GM12878 (cell line): ENCODE measurements at regions not wholly inside any gene's neighbourhood (a gene's known extent, or its start where the extent isn't known, plus 50 kb on each side); places are given as distances from the start of the nearest gene placed in this dataset.

ENCODE experiments used
- ATAC-seq: fragments of 200-7000 bp; cut with Tn5 transposase; 3 replicates; pipeline ENCODE4 v1.9.1; 2020; ENCODE audit warnings: mild to moderate bottlenecking, moderate library complexity
- BruUV-seq: library from RNA; stranded (reverse); fragments of 400-500 nt; replicated peaks from 2 replicates; lab custom pipeline; 2021; lab: Mats Ljungman, UMichigan
- CTCF ChIA-PET: fragments of 300-600 bp; sonication (Branson Sonifier 250); formaldehyde crosslinking; extraction: SDS; loops from one replicate; lab custom pipeline; 2021; ENCODE audit warnings: inconsistent platforms; lab: Yijun Ruan, JAX
- POLR2A ChIA-PET: fragments of 350-600 bp; formaldehyde crosslinking; extraction: SDS; loops from one replicate; lab custom pipeline; 2021; ENCODE audit warnings: inconsistent platforms; lab: Charles Lee
- RAD21 ChIA-PET: fragments of 300-600 bp; sonication (Branson Sonifier 250); formaldehyde crosslinking; loops from one replicate; lab custom pipeline; 2023; ENCODE audit warnings: antibody characterized with exemption; ENCODE audit not compliant: unreplicated experiment; lab: Charles Lee
- SMC1A ChIA-PET: fragments of 300-600 bp; sonication (Branson Sonifier 250); formaldehyde crosslinking; loops from one replicate; lab custom pipeline; 2023; ENCODE audit not compliant: unreplicated experiment, uncharacterized antibody; lab: Charles Lee
- DNase-seq: peaks from one replicate; pipeline ENCODE4 v3.0.0-alpha.2; 2011; ENCODE audit warnings: low read depth, low spot score
- FAIRE-seq: peaks from 3 replicates; lab custom pipeline; 2011; peaks lifted over from hg19 to GRCh38; lab: Jason Lieb, UNC
- H2AFZ ChIP-seq: 2 replicates; pipeline ENCODE4 v1.6.0; 2011; ENCODE audit warnings: low read depth, low read length, control low read depth; ENCODE audit not compliant: control insufficient read depth
- H3K27ac ChIP-seq: 2 replicates; pipeline ENCODE4 v1.5.1; 2011; ENCODE audit warnings: control low read depth; ENCODE audit not compliant: control insufficient read depth, insufficient read depth
- H3K27me3 ChIP-seq, 2 experiments: replicated peaks in 1 of 2; 2 replicates each; pipeline versions ENCODE4 v1.6.0 to v1.6.1; 2011; ENCODE audit warnings: low read length in 1 of 2; ENCODE audit not compliant: control insufficient read depth in 2 of 2, insufficient read depth in 2 of 2
- H3K36me3 ChIP-seq, 2 experiments: 2 replicates each; pipeline ENCODE4 v1.5.1; 2011; ENCODE audit warnings: low read length in 1 of 2; ENCODE audit not compliant: control insufficient read depth in 2 of 2, insufficient read depth in 2 of 2
- H3K4me1 ChIP-seq: 2 replicates; pipeline ENCODE4 v1.6.1; 2011; ENCODE audit warnings: mild to moderate bottlenecking, low read length, moderate library complexity, mixed read lengths; ENCODE audit not compliant: control insufficient read depth, insufficient read depth
- H3K4me2 ChIP-seq: 2 replicates; pipeline ENCODE4 v1.6.0; 2011; ENCODE audit warnings: control low read depth; ENCODE audit not compliant: control insufficient read depth, insufficient read depth
- H3K4me3 ChIP-seq: fragments of 200-600 bp; sonication (generic); 2 replicates; pipeline ENCODE4 v1.5.1; 2016
- H3K79me2 ChIP-seq: 2 replicates; pipeline ENCODE4 v1.6.0; 2011; ENCODE audit warnings: low read length; ENCODE audit not compliant: control insufficient read depth, insufficient read depth
- H3K9ac ChIP-seq: 2 replicates; pipeline ENCODE4 v1.8.0; 2011; ENCODE audit warnings: low read length, control low read depth, mixed read lengths; ENCODE audit not compliant: control insufficient read depth, insufficient read depth
- H3K9me3 ChIP-seq: replicated peaks from 3 replicates; pipeline ENCODE4 v1.5.1; 2011; ENCODE audit warnings: mild to moderate bottlenecking, low read length; ENCODE audit not compliant: control insufficient read depth, insufficient read depth
- H4K20me1 ChIP-seq: 2 replicates; pipeline ENCODE4 v1.6.0; 2011; ENCODE audit not compliant: control insufficient read depth, insufficient read depth
- ATF7 ChIP-seq: fragments of 450-650 bp; IDR thresholded peaks from 2 replicates; pipeline ENCODE4 v1.6.1; 2016; ENCODE audit warnings: low read depth, mild to moderate bottlenecking
- BACH1 ChIP-seq: fragments of 450-650 bp; IDR thresholded peaks from 2 replicates; pipeline ENCODE4 v1.6.1; 2017; ENCODE audit warnings: mild to moderate bottlenecking, borderline replicate concordance
- BHLHE40 ChIP-seq, 2 experiments: fragments of 450-650 bp in 1 of 2; IDR thresholded peaks; 2 replicates each; pipeline ENCODE4 v1.6.1; 2011 to 2017; ENCODE audit warnings: low read depth in 2 of 2, borderline replicate concordance in 1 of 2, improper control_type of control experiment in 1 of 2, low read length in 1 of 2, mild to moderate bottlenecking in 1 of 2
- CREB1 ChIP-seq: IDR thresholded peaks from 2 replicates; pipeline ENCODE4 v1.6.1; 2012; ENCODE audit warnings: low read depth, mild to moderate bottlenecking, inconsistent platforms
- MEF2A ChIP-seq: IDR thresholded peaks from 2 replicates; pipeline ENCODE4 v1.6.1; 2011; ENCODE audit warnings: low read depth, mild to moderate bottlenecking, low read length, moderate library complexity; ENCODE audit not compliant: insufficient read depth
- MTA2 ChIP-seq: fragments of 450-650 bp; IDR thresholded peaks from 2 replicates; pipeline ENCODE4 v1.6.1; 2016; ENCODE audit warnings: low read depth, mild to moderate bottlenecking, moderate library complexity
- MYC ChIP-seq: IDR thresholded peaks from 2 replicates; pipeline ENCODE4 v1.6.1; 2011; ENCODE audit warnings: mild to moderate bottlenecking, low read length, moderate library complexity, inconsistent platforms; ENCODE audit not compliant: insufficient read depth, insufficient replicate concordance, insufficient read length, severe bottlenecking
- NFYA ChIP-seq: IDR thresholded peaks from 2 replicates; pipeline ENCODE4 v1.6.1; 2011; ENCODE audit warnings: low read depth, mild to moderate bottlenecking, low read length, improper control_type of control experiment, borderline replicate concordance
- PAX5 ChIP-seq: IDR thresholded peaks from 2 replicates; pipeline ENCODE4 v1.6.1; 2011; ENCODE audit warnings: low read depth, low read length, borderline replicate concordance
- RUNX3 ChIP-seq: IDR thresholded peaks from 2 replicates; pipeline ENCODE4 v1.6.1; 2012; ENCODE audit warnings: low read length, inconsistent platforms
- SUPT20H ChIP-seq: IDR thresholded peaks from 2 replicates; pipeline ENCODE4 v1.6.1; 2011; ENCODE audit warnings: low read depth, mild to moderate bottlenecking, low read length, moderate library complexity, borderline replicate concordance; ENCODE audit not compliant: control insufficient read depth
- YBX1 ChIP-seq: fragments of 450-650 bp; IDR thresholded peaks from 2 replicates; pipeline ENCODE4 v1.6.1; 2016; ENCODE audit warnings: antibody characterized with exemption
- WGBS: methylation state at CpG from one replicate; pipeline ENCODE4 v1.1.6; 2016; ENCODE audit warnings: low lambda C conversion rate; ENCODE audit not compliant: insufficient replicate concordance, insufficient coverage; ENCODE audit errors: missing lambda C conversion rate; 5-methylcytosine and 5-hydroxymethylcytosine counted together
- in situ Hi-C: fragments of 300-500 bp; cut with MboI; formaldehyde crosslinking; loops from 9 replicates; pipeline ENCODE4 v1.14.3; 2018; ENCODE audit warnings: mixed read lengths
- intact Hi-C: fragments of 100-400 bp; cut with micrococcal nuclease; formaldehyde crosslinking; loops from one replicate; pipeline ENCODE4 v1.14.2; 2022; ENCODE audit not compliant: unreplicated experiment
- TF ChIP-seq, protein P1 (sequence below): IDR thresholded peaks from 2 replicates; pipeline ENCODE4 v1.6.1; 2011; ENCODE audit warnings: borderline replicate concordance, low read depth, mild to moderate bottlenecking, moderate library complexity, mixed read lengths, low read length; ENCODE audit not compliant: insufficient read depth; ENCODE audit errors: extremely low read length
- TF ChIP-seq, protein P2 (sequence below): fragments of 450-650 bp; IDR thresholded peaks from 2 replicates; pipeline ENCODE4 v1.6.1; 2017; ENCODE audit warnings: mild to moderate bottlenecking
- TF ChIP-seq, protein P3 (sequence below): fragments of 450-650 bp; formaldehyde crosslinking; IDR thresholded peaks from 2 replicates; pipeline ENCODE4 v1.5.0; 2022; ENCODE audit warnings: mild to moderate bottlenecking, missing genetic modification characterization
- TF ChIP-seq, protein P4 (sequence below): IDR thresholded peaks from 2 replicates; pipeline ENCODE4 v1.6.1; 2011; ENCODE audit warnings: borderline replicate concordance, low read depth, mild to moderate bottlenecking, moderate library complexity, low read length; ENCODE audit not compliant: insufficient read depth, poor library complexity, severe bottlenecking

DNA sequence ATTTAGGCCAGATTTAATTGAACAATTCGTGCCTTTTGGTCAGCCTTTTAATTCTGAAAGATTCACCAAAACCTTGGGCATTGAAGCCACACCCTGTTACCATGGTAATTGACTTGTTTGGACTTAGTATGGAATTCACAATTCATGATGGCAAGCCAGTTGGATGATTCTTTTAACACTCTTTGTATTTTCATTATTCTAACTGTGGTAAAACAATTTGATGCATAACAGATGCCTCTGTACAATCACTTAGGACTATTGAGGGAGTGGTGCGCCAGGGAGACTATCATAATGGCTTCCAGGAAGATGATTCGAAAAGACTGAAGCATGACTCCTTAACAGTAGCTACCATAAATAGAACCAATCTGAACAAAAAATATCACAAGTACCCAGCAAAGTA is 381.1 kb upstream of the ADAMTS16 start (continued):
- TF ChIP-seq RUNX3 (no peak), YBX1 (no peak)
- TF ChIP-seq, all 136 proteins: peak for 0

DNA sequence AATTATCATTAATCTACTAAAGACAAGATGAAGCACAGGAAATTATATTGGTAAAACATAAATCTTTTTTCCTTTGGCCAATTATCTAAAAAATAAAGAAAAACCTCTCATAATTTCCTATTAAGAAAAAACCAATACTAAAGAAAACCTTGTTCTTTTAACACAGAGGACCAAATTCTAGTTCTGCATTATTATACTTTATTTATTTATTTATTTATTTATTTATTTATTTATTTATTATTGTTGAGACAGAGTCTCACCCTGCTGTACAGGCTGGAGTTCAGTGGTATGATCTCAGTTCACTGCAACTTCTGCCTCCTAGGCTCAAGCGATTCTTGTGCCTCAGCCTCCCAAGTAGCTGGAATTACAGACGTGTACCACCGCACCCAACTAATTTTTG is 377.8 kb upstream of the ADAMTS16 start:
- Histone ChIP-seq H2AFZ (no peak overlapping the region), H3K4me1 (no peaks in the 10 kb centered on the region), H3K36me3 (no peaks in the 10 kb centered on the region), H3K4me3 (no peak overlapping the region), H3K9ac (no peak overlapping the region), H3K9me3 (no peaks in the 10 kb centered on the region), H3K4me2 (no peak overlapping the region), H3K79me2 (no peaks in the 10 kb centered on the region), H3K27me3 (no peaks in the 10 kb centered on the region), H4K20me1 (no peaks in the 10 kb centered on the region), H3K27ac (no peak overlapping the region)
- ChIA-PET SMC1A (no interaction called here), POLR2A (no interaction called here), CTCF (interaction anchor here (0.6 kb wide), 1 partner anchor 467 kb away, joined by 3 read pairs; no protein-coding TSS in a partner anchor), RAD21 (no interaction called here)
- DNase-seq, result no peak
- 27% methylated on average over 3 of the region's 3 CpGs for WGBS
- no peak for FAIRE-seq
- intact Hi-C loops, result no loop called here
- ATAC-seq, result no peak
- in situ Hi-C loops, result no loop called here
- no TSS peak for BruUV-seq
- TF ChIP-seq SUPT20H (no peak), PAX5 (no peak), CREB1 (no peak), NFYA (no peak), MEF2A (no peak), BACH1 (no peak), ATF7 (no peak), MYC (no peak), MTA2 (no peak), BHLHE40 (IDR thresholded peaks at IDR 0.05; ENCODE audit: borderline replicate concordance in 1 of 2, low read depth in 2 of 2, low read length in 1 of 2) (no peak)
- TF ChIP-seq, protein P1, sequence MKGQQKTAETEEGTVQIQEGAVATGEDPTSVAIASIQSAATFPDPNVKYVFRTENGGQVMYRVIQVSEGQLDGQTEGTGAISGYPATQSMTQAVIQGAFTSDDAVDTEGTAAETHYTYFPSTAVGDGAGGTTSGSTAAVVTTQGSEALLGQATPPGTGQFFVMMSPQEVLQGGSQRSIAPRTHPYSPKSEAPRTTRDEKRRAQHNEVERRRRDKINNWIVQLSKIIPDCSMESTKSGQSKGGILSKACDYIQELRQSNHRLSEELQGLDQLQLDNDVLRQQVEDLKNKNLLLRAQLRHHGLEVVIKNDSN, result no peak
- TF ChIP-seq, protein P2, sequence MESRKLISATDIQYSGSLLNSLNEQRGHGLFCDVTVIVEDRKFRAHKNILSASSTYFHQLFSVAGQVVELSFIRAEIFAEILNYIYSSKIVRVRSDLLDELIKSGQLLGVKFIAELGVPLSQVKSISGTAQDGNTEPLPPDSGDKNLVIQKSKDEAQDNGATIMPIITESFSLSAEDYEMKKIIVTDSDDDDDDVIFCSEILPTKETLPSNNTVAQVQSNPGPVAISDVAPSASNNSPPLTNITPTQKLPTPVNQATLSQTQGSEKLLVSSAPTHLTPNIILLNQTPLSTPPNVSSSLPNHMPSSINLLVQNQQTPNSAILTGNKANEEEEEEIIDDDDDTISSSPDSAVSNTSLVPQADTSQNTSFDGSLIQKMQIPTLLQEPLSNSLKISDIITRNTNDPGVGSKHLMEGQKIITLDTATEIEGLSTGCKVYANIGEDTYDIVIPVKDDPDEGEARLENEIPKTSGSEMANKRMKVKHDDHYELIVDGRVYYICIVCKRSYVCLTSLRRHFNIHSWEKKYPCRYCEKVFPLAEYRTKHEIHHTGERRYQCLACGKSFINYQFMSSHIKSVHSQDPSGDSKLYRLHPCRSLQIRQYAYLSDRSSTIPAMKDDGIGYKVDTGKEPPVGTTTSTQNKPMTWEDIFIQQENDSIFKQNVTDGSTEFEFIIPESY, result no peak
- TF ChIP-seq, protein P3, sequence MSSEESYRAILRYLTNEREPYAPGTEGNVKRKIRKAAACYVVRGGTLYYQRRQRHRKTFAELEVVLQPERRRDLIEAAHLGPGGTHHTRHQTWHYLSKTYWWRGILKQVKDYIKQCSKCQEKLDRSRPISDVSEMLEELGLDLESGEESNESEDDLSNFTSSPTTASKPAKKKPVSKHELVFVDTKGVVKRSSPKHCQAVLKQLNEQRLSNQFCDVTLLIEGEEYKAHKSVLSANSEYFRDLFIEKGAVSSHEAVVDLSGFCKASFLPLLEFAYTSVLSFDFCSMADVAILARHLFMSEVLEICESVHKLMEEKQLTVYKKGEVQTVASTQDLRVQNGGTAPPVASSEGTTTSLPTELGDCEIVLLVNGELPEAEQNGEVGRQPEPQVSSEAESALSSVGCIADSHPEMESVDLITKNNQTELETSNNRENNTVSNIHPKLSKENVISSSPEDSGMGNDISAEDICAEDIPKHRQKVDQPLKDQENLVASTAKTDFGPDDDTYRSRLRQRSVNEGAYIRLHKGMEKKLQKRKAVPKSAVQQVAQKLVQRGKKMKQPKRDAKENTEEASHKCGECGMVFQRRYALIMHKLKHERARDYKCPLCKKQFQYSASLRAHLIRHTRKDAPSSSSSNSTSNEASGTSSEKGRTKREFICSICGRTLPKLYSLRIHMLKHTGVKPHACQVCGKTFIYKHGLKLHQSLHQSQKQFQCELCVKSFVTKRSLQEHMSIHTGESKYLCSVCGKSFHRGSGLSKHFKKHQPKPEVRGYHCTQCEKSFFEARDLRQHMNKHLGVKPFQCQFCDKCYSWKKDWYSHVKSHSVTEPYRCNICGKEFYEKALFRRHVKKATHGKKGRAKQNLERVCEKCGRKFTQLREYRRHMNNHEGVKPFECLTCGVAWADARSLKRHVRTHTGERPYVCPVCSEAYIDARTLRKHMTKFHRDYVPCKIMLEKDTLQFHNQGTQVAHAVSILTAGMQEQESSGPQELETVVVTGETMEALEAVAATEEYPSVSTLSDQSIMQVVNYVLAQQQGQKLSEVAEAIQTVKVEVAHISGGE, result no peak
- TF ChIP-seq, protein P4, sequence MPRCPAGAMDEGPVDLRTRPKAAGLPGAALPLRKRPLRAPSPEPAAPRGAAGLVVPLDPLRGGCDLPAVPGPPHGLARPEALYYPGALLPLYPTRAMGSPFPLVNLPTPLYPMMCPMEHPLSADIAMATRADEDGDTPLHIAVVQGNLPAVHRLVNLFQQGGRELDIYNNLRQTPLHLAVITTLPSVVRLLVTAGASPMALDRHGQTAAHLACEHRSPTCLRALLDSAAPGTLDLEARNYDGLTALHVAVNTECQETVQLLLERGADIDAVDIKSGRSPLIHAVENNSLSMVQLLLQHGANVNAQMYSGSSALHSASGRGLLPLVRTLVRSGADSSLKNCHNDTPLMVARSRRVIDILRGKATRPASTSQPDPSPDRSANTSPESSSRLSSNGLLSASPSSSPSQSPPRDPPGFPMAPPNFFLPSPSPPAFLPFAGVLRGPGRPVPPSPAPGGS, result no peak
